H1 (cell line): ENCODE measurements at regions not wholly inside any gene's neighbourhood (a gene's known extent, or its start where the extent isn't known, plus 50 kb on each side); places are given as distances from the start of the nearest gene placed in this dataset.

Source experiments
- CTCF ChIA-PET: fragments of 300-600 bp; sonication (Branson Sonifier 250); formaldehyde crosslinking; loops from one replicate; lab custom pipeline; 2021; ENCODE audit not compliant: partially characterized antibody; lab: Charles Lee
- POLR2A ChIA-PET: fragments of 300-600 bp; sonication (Branson Sonifier 250); formaldehyde crosslinking; loops from one replicate; lab custom pipeline; 2021; ENCODE audit warnings: inconsistent platforms; ENCODE audit not compliant: partially characterized antibody; lab: Charles Lee
- DNase-seq, 2 experiments: peaks; one replicate each; pipeline versions ENCODE4 v3.0.0 to v3.0.0-alpha.2; 2010 to 2022; ENCODE audit warnings: low spot score in 2 of 2, low read depth in 1 of 2, mixed read lengths in 1 of 2
- FAIRE-seq: peaks from 2 replicates; lab custom pipeline; 2011; peaks lifted over from hg19 to GRCh38; lab: Jason Lieb, UNC
- H2AFZ ChIP-seq: 2 replicates; pipeline ENCODE4 v1.8.1; 2012; ENCODE audit warnings: low read length, inconsistent platforms
- H2AK5ac ChIP-seq: 2 replicates; pipeline ENCODE4 v1.6.1; 2013; ENCODE audit warnings: low read depth, low read length
- H2BK120ac ChIP-seq: replicated peaks from 2 replicates; pipeline ENCODE3; 2013; ENCODE audit warnings: low read depth, low read length, inconsistent platforms
- H2BK12ac ChIP-seq: 2 replicates; pipeline ENCODE4 v1.6.1; 2013; ENCODE audit warnings: low read depth, low read length
- H2BK15ac ChIP-seq: 2 replicates; pipeline ENCODE4 v1.6.1; 2013; ENCODE audit warnings: low read length
- H2BK20ac ChIP-seq: 2 replicates; pipeline ENCODE4 v1.6.1; 2013; ENCODE audit warnings: low read length
- H2BK5ac ChIP-seq: 2 replicates; pipeline ENCODE4 v1.6.1; 2013; ENCODE audit warnings: low read depth, low read length
- H3K14ac ChIP-seq: 2 replicates; pipeline ENCODE4 v1.6.1; 2013; ENCODE audit warnings: inconsistent platforms; ENCODE audit not compliant: insufficient read length
- H3K18ac ChIP-seq: 2 replicates; pipeline ENCODE4 v1.6.1; 2013; ENCODE audit warnings: low read length; ENCODE audit errors: extremely low read depth
- H3K23ac ChIP-seq: 2 replicates; pipeline ENCODE4 v1.6.1; 2013; ENCODE audit warnings: inconsistent platforms; ENCODE audit not compliant: insufficient read length
- H3K23me2 ChIP-seq: 2 replicates; pipeline ENCODE4 v1.6.1; 2013; ENCODE audit warnings: low read depth, low read length
- H3K27ac ChIP-seq: 2 replicates; pipeline ENCODE4 v1.6.1; 2011; ENCODE audit warnings: low read depth, low read length, inconsistent platforms
- H3K27me3 ChIP-seq, 4 experiments: replicated peaks in 1 of 4; 1 replicate in 1 of 4; 2 replicates in 3 of 4; pipeline versions ENCODE4 v1.6.1 to v1.8.1; 2011 to 2013; ENCODE audit warnings: low read length in 3 of 4, mild to moderate bottlenecking in 3 of 4, inconsistent platforms in 2 of 4, mixed read lengths in 2 of 4, moderate library complexity in 1 of 4; ENCODE audit not compliant: control insufficient read depth in 3 of 4, insufficient read depth in 3 of 4; ENCODE audit errors: extremely low read depth in 1 of 4
- H3K36me3 ChIP-seq, 4 experiments: 2 replicates each; pipeline versions ENCODE4 v1.6.1 to v1.8.1; 2011 to 2013; ENCODE audit warnings: mild to moderate bottlenecking in 4 of 4, low read length in 3 of 4, moderate library complexity in 2 of 4, control low read depth in 1 of 4, inconsistent platforms in 1 of 4; ENCODE audit not compliant: insufficient read depth in 4 of 4, control insufficient read depth in 2 of 4
- H3K4ac ChIP-seq: replicated peaks from 2 replicates; pipeline ENCODE3; 2013; ENCODE audit warnings: low read length, low read depth, mixed read lengths, inconsistent platforms; ENCODE audit not compliant: insufficient read length
- H3K4me1 ChIP-seq, 4 experiments: replicated peaks in 1 of 4; 1 replicate in 1 of 4; 2 replicates in 3 of 4; pipeline versions ENCODE4 v1.6.1 to v1.8.1; 2011 to 2013; ENCODE audit warnings: low read length in 3 of 4, inconsistent platforms in 2 of 4, mixed read lengths in 1 of 4; ENCODE audit not compliant: insufficient read depth in 4 of 4, control insufficient read depth in 3 of 4
- H3K4me2 ChIP-seq, 2 experiments: 2 replicates each; pipeline versions ENCODE4 v1.6.1 to v1.8.1; 2011 to 2013; ENCODE audit warnings: low read depth in 2 of 2, low read length in 2 of 2, control low read depth in 1 of 2, inconsistent platforms in 1 of 2, mild to moderate bottlenecking in 1 of 2; ENCODE audit not compliant: insufficient read depth in 1 of 2
- H3K4me3 ChIP-seq, 4 experiments: fragments of 200-600, 300-600 bp in 1 of 4; sonication (generic), shearing (Covaris generic), sonication (Bioruptor Twin) in 1 of 4; 2 replicates each; pipeline versions ENCODE4 v1.5.1 to v1.8.1; 2011 to 2016; ENCODE audit warnings: low read length in 4 of 4, low read depth in 3 of 4, control low read depth in 2 of 4, inconsistent platforms in 2 of 4, mild to moderate bottlenecking in 2 of 4, mixed read lengths in 1 of 4, moderate library complexity in 1 of 4; ENCODE audit not compliant: insufficient read depth in 2 of 4; ENCODE audit errors: extremely low read depth in 1 of 4
- H3K56ac ChIP-seq: replicated peaks from 2 replicates; pipeline ENCODE3; 2013; ENCODE audit warnings: low read depth, mild to moderate bottlenecking, mixed read lengths, low read length, inconsistent platforms; ENCODE audit not compliant: insufficient read length
- H3K79me1 ChIP-seq: 2 replicates; pipeline ENCODE4 v1.6.1; 2013; ENCODE audit warnings: low read depth, low read length, control low read depth
- H3K79me2 ChIP-seq, 2 experiments: 2 replicates each; pipeline versions ENCODE4 v1.6.1 to v1.8.1; 2012 to 2013; ENCODE audit warnings: low read length in 2 of 2, mild to moderate bottlenecking in 2 of 2, inconsistent platforms in 1 of 2; ENCODE audit not compliant: insufficient read depth in 2 of 2, control insufficient read depth in 1 of 2
- H3K9ac ChIP-seq, 4 experiments: replicated peaks in 1 of 4; 1 replicate in 1 of 4; 2 replicates in 3 of 4; pipeline versions ENCODE4 v1.6.1 to v1.8.1; 2011 to 2013; ENCODE audit warnings: low read depth in 3 of 4, low read length in 3 of 4, control low read depth in 2 of 4, mild to moderate bottlenecking in 2 of 4, moderate library complexity in 2 of 4, inconsistent platforms in 1 of 4; ENCODE audit errors: extremely low read depth in 1 of 4
- H3K9me3 ChIP-seq, 2 experiments: 2 replicates each; pipeline versions ENCODE4 v1.6.1 to v1.8.1; 2012 to 2013; ENCODE audit warnings: mild to moderate bottlenecking in 2 of 2, moderate library complexity in 2 of 2, control low read depth in 1 of 2, inconsistent platforms in 1 of 2, low read depth in 1 of 2, low read length in 1 of 2, mixed read lengths in 1 of 2; ENCODE audit not compliant: insufficient read depth in 2 of 2
- H4K20me1 ChIP-seq, 2 experiments: replicated peaks in 1 of 2; 2 replicates each; pipeline versions ENCODE3 to v1.8.1; 2011 to 2013; ENCODE audit warnings: inconsistent platforms in 2 of 2, low read length in 2 of 2, mild to moderate bottlenecking in 1 of 2; ENCODE audit not compliant: insufficient read depth in 2 of 2, control insufficient read depth in 1 of 2
- H4K5ac ChIP-seq: 2 replicates; pipeline ENCODE4 v1.6.1; 2013; ENCODE audit warnings: low read length, low read depth, mixed read lengths, inconsistent platforms; ENCODE audit not compliant: insufficient read length
- H4K8ac ChIP-seq: 2 replicates; pipeline ENCODE4 v1.8.0; 2013; ENCODE audit warnings: mild to moderate bottlenecking, moderate library complexity, low read length, inconsistent platforms; ENCODE audit not compliant: insufficient read depth; ENCODE audit errors: extremely low read depth
- H4K91ac ChIP-seq: replicated peaks from 2 replicates; pipeline ENCODE3; 2013; ENCODE audit warnings: low read length, mixed read lengths, inconsistent platforms; ENCODE audit not compliant: insufficient read length
- ZNF274 ChIP-seq: IDR thresholded peaks from 2 replicates; pipeline ENCODE4 v1.7.0; 2012; ENCODE audit warnings: low read length, borderline replicate concordance; ENCODE audit errors: extremely low read depth
- WGBS, 2 experiments: shearing (Covaris generic) in 1 of 2; methylation state at CpG; one replicate each; pipeline versions ENCODE4 v1.1.6 to v1.1.7; 2013 to 2015; ENCODE audit warnings: low lambda C conversion rate in 2 of 2, mixed read lengths in 2 of 2, inconsistent platforms in 1 of 2, low coverage in 1 of 2, missing lambda C conversion rate in 1 of 2; ENCODE audit not compliant: insufficient replicate concordance in 2 of 2, insufficient coverage in 1 of 2, insufficient read length in 1 of 2; ENCODE audit errors: extremely low coverage in 1 of 2, missing lambda C conversion rate in 1 of 2; 5-methylcytosine and 5-hydroxymethylcytosine counted together

GRCh38 chr18:10162340-10162739 lies 248.5 kb downstream of the VAPA start:
- FAIRE-seq: no peak
- H3K56ac ChIP-seq: no peak overlapping the region
- CTCF ChIA-PET: no interaction called here
- POLR2A ChIA-PET: no interaction called here
- H3K14ac ChIP-seq: no peak overlapping the region
- no peak overlapping the region for H2BK20ac ChIP-seq
- WGBS, 2 experiments: 86% methylated on average over 4 of the region's 4 CpGs; no CpG with 5 or more reads in 1 of the 2 experiments
- H4K20me1 ChIP-seq: no peaks in the 10 kb centered on the region
- no peak for DNase-seq
- no peaks in the 10 kb centered on the region for H3K23me2 ChIP-seq
- H3K79me2 ChIP-seq: no peaks in the 10 kb centered on the region
- no peak overlapping the region for H4K8ac ChIP-seq
- no peaks in the 10 kb centered on the region for H3K79me1 ChIP-seq
- H4K91ac ChIP-seq: no peak overlapping the region
- H2BK5ac ChIP-seq: no peak overlapping the region
- no peak overlapping the region for H3K27ac ChIP-seq
- H2BK15ac ChIP-seq: no peak overlapping the region
- no peak overlapping the region for H2AK5ac ChIP-seq
- H3K18ac ChIP-seq: no peak overlapping the region
- H3K9ac ChIP-seq: no peak overlapping the region
- no peaks in the 10 kb centered on the region for H3K27me3 ChIP-seq
- H3K4ac ChIP-seq: no peak overlapping the region
- no peaks in the 10 kb centered on the region for H3K9me3 ChIP-seq
- no peak overlapping the region for H3K4me2 ChIP-seq
- H2BK120ac ChIP-seq: no peak overlapping the region
- no peaks in the 10 kb centered on the region; a peak in 1 of 7 replicates for H3K4me1 ChIP-seq
- H2AFZ ChIP-seq: no peak overlapping the region
- H3K23ac ChIP-seq: no peak overlapping the region
- no peaks in the 10 kb centered on the region for H3K36me3 ChIP-seq
- no peak for TF ChIP-seq ZNF274
- no peak overlapping the region for H3K4me3 ChIP-seq
- no peak overlapping the region for H4K5ac ChIP-seq
- H2BK12ac ChIP-seq: no peak overlapping the region
